ENCODE measurements at regions not wholly inside any gene's neighbourhood (a gene's known extent, or its start where the extent isn't known, plus 50 kb on each side); places are given as distances from the start of the nearest gene placed in this dataset.

GRCh38 chr1:239209591-239209990, 176.8 kb upstream of the CHRM3 start:
- DNase-seq, result no peak

GRCh38 chr1:239204401-239204800, 182.0 kb upstream of the CHRM3 start:
- no peak for DNase-seq

- no peak for DNase-seq
Measured at GRCh38 chr1:239197871-239198270, 188.5 kb upstream of the CHRM3 start.

GRCh38 chr1:239189998-239190512, 196.3 kb upstream of the CHRM3 start:
- no peak for DNase-seq

GRCh38 chr1:239186487-239186886, 199.9 kb upstream of the CHRM3 start:
- DNase-seq, result no peak

- no peak for DNase-seq
Measured at GRCh38 chr1:239185245-239185619, 201.1 kb upstream of the CHRM3 start.

GRCh38 chr1:239184561-239185244, 201.7 kb upstream of the CHRM3 start:
- DNase-seq, result no peak

- no peak for DNase-seq
Measured at GRCh38 chr1:239178961-239179360, 207.4 kb upstream of the CHRM3 start.

- no peak for DNase-seq
Measured at GRCh38 chr1:239174880-239175279, 211.5 kb upstream of the CHRM3 start.

- DNase-seq, result no peak
Measured at GRCh38 chr1:239170828-239171227, 215.5 kb upstream of the CHRM3 start.

- no peak for DNase-seq
Measured at GRCh38 chr1:239169276-239169675, 217.1 kb upstream of the CHRM3 start.

GRCh38 chr1:239164451-239165180, 221.8 kb upstream of the CHRM3 start:
- DNase-seq, result no peak

GRCh38 chr1:239155466-239156091, 230.8 kb upstream of the CHRM3 start:
- DNase-seq, result no peak

- no peak for DNase-seq
Measured at GRCh38 chr1:239151937-239152336, 234.4 kb upstream of the CHRM3 start.

GRCh38 chr1:239140968-239141367, 245.4 kb upstream of the CHRM3 start:
- no peak for DNase-seq

GRCh38 chr1:239139801-239140200, 246.6 kb upstream of the CHRM3 start:
- no peak for DNase-seq

GRCh38 chr1:239128541-239128940, 257.8 kb upstream of the CHRM3 start:
- no peak for DNase-seq

- DNase-seq, result no peak
Measured at GRCh38 chr1:239126884-239127283, 259.5 kb upstream of the CHRM3 start.

GRCh38 chr1:239125893-239126292, 260.5 kb upstream of the CHRM3 start:
- DNase-seq, result no peak

GRCh38 chr1:239125027-239125426, 261.3 kb upstream of the CHRM3 start:
- no peak for DNase-seq

- no peak for DNase-seq
Measured at GRCh38 chr1:239123260-239123659, 263.1 kb upstream of the CHRM3 start.

- DNase-seq, result no peak
Measured at GRCh38 chr1:239112101-239112935, 274.1 kb upstream of the CHRM3 start.

GRCh38 chr1:239107676-239108075, 278.7 kb upstream of the CHRM3 start:
- DNase-seq, result no peak
